Glutamatergic neuron (in vitro differentiated cells): ENCODE measurements at regions not wholly inside any gene's neighbourhood (a gene's known extent, or its start where the extent isn't known, plus 50 kb on each side); places are given as distances from the start of the nearest gene placed in this dataset.

Source experiments
- DNase-seq: peaks from one replicate; pipeline ENCODE4 v3.0.0; 2022
- H3K27ac Mint-ChIP-seq: one replicate; pipeline ENCODE4 v1.8.0; 2020; ENCODE audit warnings: mild to moderate bottlenecking, mixed read lengths, inconsistent platforms; ENCODE audit not compliant: unreplicated experiment
- H3K27me3 Mint-ChIP-seq: one replicate; pipeline ENCODE4 v1.8.0; 2020; ENCODE audit warnings: mild to moderate bottlenecking, moderate library complexity, mixed read lengths, inconsistent platforms; ENCODE audit not compliant: unreplicated experiment
- H3K36me3 Mint-ChIP-seq: one replicate; pipeline ENCODE4 v1.8.0; 2020; ENCODE audit warnings: mild to moderate bottlenecking, mixed read lengths, inconsistent platforms; ENCODE audit not compliant: unreplicated experiment
- H3K4me1 Mint-ChIP-seq: one replicate; pipeline ENCODE4 v1.8.0; 2020; ENCODE audit warnings: mild to moderate bottlenecking, low read depth, mixed read lengths, inconsistent platforms; ENCODE audit not compliant: unreplicated experiment
- H3K4me3 Mint-ChIP-seq: one replicate; pipeline ENCODE4 v1.8.0; 2020; ENCODE audit warnings: mild to moderate bottlenecking, mixed read lengths, inconsistent platforms; ENCODE audit not compliant: unreplicated experiment
- H3K9me3 Mint-ChIP-seq: one replicate; pipeline ENCODE4 v1.8.0; 2020; ENCODE audit warnings: mild to moderate bottlenecking, moderate library complexity, mixed read lengths, inconsistent platforms; ENCODE audit not compliant: unreplicated experiment
- TF ChIP-seq, protein P1 (sequence below): fragments of 200-600 bp; sonication (generic); IDR thresholded peaks from one replicate; pipeline ENCODE4 v1.5.0; 2021; ENCODE audit not compliant: partially characterized antibody, unreplicated experiment

- TF ChIP-seq, protein P1, sequence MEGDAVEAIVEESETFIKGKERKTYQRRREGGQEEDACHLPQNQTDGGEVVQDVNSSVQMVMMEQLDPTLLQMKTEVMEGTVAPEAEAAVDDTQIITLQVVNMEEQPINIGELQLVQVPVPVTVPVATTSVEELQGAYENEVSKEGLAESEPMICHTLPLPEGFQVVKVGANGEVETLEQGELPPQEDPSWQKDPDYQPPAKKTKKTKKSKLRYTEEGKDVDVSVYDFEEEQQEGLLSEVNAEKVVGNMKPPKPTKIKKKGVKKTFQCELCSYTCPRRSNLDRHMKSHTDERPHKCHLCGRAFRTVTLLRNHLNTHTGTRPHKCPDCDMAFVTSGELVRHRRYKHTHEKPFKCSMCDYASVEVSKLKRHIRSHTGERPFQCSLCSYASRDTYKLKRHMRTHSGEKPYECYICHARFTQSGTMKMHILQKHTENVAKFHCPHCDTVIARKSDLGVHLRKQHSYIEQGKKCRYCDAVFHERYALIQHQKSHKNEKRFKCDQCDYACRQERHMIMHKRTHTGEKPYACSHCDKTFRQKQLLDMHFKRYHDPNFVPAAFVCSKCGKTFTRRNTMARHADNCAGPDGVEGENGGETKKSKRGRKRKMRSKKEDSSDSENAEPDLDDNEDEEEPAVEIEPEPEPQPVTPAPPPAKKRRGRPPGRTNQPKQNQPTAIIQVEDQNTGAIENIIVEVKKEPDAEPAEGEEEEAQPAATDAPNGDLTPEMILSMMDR = no peak
- no peaks in the 10 kb centered on the region for H3K4me1 Mint-ChIP-seq
- no peaks in the 10 kb centered on the region for H3K27me3 Mint-ChIP-seq
- H3K36me3 Mint-ChIP-seq = no peaks in the 10 kb centered on the region
- DNase-seq = no peak
- no peak overlapping the region for H3K4me3 Mint-ChIP-seq
- no peaks in the 10 kb centered on the region for H3K9me3 Mint-ChIP-seq
- no peak overlapping the region for H3K27ac Mint-ChIP-seq
Measured at GRCh38 chr11:80343436-80343835, 902.6 kb upstream of the TENM4 start.

DNA sequence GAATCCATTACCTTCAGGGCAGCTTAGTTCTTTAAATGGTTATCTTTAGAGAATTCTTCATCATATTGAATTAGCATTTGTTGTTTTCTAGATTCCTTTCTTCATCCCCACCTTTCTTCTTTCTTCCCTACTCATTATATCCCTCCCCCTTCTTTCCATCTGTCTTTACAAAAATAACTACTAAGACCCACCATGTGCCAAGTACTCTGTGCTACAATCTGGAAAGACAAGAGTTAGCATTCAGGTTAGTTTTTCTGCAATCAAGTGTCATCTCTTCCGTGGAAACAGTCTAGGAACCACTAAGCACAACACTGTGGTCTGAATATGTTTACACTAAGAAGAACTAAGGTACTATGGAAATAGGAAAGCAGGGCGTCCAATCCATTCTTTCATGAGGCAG lies 897.4 kb upstream of the TENM4 start:
- DNase-seq = no peak
- H3K27me3 Mint-ChIP-seq = no peaks in the 10 kb centered on the region
- TF ChIP-seq, protein P1 = no peak
- H3K4me1 Mint-ChIP-seq = no peaks in the 10 kb centered on the region
- H3K36me3 Mint-ChIP-seq = no peaks in the 10 kb centered on the region
- no peak overlapping the region for H3K27ac Mint-ChIP-seq
- H3K4me3 Mint-ChIP-seq = no peak overlapping the region
- H3K9me3 Mint-ChIP-seq = no peaks in the 10 kb centered on the region

- Mint-ChIP-seq H3K36me3 (no peaks in the 10 kb centered on the region), H3K27ac (no peak overlapping the region), H3K4me3 (no peak overlapping the region), H3K27me3 (no peaks in the 10 kb centered on the region), H3K4me1 (no peaks in the 10 kb centered on the region), H3K9me3 (no peaks in the 10 kb centered on the region)
- TF ChIP-seq, protein P1 = no peak
- DNase-seq = no peak
Measured at GRCh38 chr11:80331694-80332093, 890.9 kb upstream of the TENM4 start.

DNA sequence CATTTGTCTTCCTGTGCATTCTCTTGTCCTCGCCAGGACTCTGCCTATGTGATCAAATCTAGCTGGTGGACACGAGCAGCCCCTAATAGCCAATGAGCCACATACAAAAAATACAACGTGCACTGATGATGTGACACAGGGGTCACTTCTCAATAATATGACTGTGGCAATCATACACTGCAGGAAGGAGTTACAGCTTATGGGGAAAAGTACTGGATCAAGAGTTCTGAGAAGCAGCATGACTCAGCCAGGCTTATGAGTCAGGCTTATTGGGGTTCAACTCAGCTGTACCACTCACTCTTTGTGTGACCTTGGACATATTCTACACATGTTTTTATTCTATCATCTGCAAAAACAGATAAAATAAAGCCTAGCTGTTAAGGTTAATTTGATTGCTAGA lies 889.4 kb upstream of the TENM4 start:
- H3K9me3 Mint-ChIP-seq = no peaks in the 10 kb centered on the region
- H3K27me3 Mint-ChIP-seq = no peaks in the 10 kb centered on the region
- no peak overlapping the region for H3K27ac Mint-ChIP-seq
- H3K4me1 Mint-ChIP-seq = no peaks in the 10 kb centered on the region
- DNase-seq = no peak
- TF ChIP-seq, protein P1 = no peak
- H3K4me3 Mint-ChIP-seq = no peak overlapping the region
- no peaks in the 10 kb centered on the region for H3K36me3 Mint-ChIP-seq

DNA sequence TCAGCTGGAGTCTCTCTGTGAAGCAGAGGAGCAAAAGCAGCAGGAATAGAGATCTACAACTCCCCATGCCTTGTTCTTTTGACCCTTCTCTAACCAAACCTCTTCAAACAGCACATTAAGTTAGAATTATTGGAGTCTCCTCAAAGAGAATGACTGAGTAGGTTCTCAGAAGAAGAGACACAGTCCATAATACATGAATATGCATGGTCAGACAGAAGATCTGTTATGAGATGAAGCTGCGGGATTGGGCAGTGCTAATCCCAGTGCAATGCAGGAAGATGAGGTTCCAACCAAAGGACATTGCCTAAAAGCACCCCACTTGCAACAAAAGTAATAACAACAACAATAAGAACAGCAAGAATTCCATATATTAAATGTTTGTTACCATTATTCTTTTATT lies 887.9 kb upstream of the TENM4 start:
- no peak overlapping the region for H3K4me3 Mint-ChIP-seq
- no peaks in the 10 kb centered on the region for H3K4me1 Mint-ChIP-seq
- H3K36me3 Mint-ChIP-seq = no peaks in the 10 kb centered on the region
- no peak for DNase-seq
- no peaks in the 10 kb centered on the region for H3K9me3 Mint-ChIP-seq
- no peaks in the 10 kb centered on the region for H3K27me3 Mint-ChIP-seq
- TF ChIP-seq, protein P1 = no peak
- no peak overlapping the region for H3K27ac Mint-ChIP-seq
